HG02678 (cell line): ENCODE measurements at regions not wholly inside any gene's neighbourhood (a gene's known extent, or its start where the extent isn't known, plus 50 kb on each side); places are given as distances from the start of the nearest gene placed in this dataset.
A peak's percentile ranks its signal among the peaks of the same experiment; 100 is the strongest.

ENCODE experiments used
- ATAC-seq: cut with Tn5 transposase; IDR thresholded peaks from one replicate; pipeline ENCODE4 v1.9.1; 2021; ENCODE audit warnings: mild to moderate bottlenecking, moderate library complexity; ENCODE audit not compliant: unreplicated experiment

GRCh38 chr5:67434466-67434865 lies 237.9 kb upstream of the CD180 start:
- no peak for ATAC-seq

DNA sequence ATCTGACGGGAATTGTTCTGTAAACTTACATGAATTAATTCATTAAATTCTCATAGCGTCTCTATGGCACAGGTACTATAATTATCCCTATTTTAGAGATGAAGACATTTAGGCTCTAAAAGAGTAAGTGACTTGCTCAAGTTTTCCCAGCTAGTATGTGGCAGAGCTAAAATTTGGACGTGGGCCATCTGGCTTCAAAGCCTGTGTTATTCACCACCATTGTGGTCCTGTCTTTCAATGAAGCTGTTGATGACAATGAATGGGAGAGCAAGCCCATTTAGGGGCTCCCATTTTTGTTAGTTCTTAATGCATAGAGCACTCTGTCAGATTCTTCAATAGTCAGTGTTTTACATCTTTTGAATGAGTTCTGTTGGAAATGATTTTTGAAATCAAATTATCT lies 236.0 kb upstream of the CD180 start:
- ATAC-seq = no peak

- ATAC-seq = no peak
Measured at GRCh38 chr5:67431191-67431590, 234.6 kb upstream of the CD180 start.

DNA sequence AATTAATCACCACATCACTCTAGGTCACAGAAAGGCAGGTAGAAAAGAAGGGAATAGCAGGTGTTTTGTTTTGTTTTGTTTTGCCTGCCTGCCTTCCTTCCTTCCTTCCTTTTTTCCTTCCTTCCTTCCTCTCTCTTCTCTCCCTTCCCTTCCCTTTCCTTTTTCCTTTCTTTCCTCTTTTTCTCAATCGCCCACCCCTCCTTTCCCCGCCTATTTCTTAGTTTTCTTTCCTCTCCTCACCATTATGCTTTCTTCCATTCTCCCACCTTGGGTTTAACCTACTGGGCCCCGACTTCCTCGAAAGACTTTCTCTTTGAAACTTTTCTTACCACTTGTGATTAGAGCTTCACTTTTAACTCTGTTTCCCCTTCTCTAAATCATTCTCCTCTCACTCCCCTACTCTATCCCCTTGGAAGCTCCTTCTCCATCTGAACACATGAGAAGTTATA lies 231.3 kb upstream of the CD180 start:
- ATAC-seq = no peak

DNA sequence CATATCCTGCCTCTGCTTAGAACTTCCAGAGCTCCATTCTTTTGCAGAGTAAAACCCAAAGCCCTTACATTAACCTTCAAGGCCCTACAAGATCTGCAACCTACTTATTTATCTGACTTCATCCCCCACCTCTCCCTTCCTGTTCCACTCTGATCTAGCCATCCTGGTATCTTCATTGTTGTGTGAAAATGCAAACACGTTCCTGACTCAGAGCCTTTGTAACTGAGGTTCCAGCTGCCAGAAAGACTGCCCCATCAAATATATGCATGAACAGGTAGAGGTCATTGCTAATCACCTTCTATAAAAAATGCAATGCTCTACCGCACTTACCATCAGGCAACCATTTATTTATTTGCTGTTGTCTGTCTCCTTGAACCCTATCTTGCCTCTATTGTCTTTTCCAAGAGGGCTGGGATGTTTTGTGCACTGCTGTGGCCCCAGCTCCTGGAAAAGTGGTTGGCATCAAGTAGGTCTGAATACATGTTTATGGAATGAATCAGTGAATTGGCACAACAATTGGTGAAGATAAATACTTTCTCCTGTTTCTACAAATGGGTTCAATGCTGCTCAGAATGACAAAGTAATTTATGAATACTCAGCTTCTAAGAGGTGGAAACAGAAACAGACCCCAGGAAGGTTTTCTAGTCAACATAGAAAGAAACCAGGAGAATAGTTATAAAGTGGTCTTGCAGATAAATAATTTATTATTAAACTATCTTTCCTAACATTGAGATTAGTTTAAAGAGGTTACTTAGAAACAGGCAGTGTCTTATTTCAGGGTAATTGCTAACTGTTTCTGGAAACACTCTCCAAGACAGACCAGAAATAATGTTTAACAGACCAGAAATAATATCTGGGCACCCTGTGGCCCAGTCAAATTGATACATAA lies 230.6 kb upstream of the CD180 start:
- ATAC-seq = no peak

DNA sequence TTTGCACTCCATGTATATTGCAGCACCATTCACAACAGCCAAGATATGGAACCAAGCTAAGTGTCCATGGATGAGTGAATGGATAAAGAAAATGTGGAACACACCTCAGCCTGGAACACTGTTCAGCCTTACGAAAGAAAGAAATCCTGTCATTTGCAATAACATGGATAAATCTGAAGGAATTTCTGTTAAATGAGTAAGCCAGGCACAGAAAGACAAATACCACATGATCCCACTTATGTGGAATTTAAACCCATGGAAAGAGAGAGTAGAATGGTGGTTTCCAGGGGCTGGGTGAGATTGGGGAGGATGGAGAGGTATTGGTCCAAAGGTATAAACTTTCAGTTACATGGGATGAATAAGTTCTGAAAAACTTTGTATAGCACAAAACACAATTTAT lies 228.9 kb upstream of the CD180 start:
- ATAC-seq = no peak

DNA sequence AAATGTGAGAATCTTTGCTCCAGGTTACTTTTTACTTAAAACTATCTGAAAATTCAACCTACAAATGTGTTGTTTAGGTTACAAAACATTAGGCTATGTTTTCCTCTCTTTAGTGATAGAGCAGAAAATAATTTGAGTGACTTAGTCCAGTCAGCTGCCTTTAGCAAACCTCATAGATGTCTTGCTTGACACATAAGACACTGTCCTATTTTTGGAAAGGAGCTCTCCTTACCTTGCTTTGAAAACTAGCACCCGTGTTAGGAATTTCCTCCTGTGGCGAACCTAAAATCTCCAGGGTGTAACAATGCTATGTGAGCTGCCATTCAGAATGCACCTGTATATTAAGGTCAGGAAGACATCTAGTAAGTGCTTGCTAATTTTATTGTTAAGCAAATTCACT lies 221.2 kb upstream of the CD180 start:
- ATAC-seq = no peak

- ATAC-seq = no peak
Measured at GRCh38 chr5:67416986-67417385, 220.4 kb upstream of the CD180 start.

- ATAC-seq = peak; percentile 65
Measured at GRCh38 chr5:67416133-67416937, 219.7 kb upstream of the CD180 start.

DNA sequence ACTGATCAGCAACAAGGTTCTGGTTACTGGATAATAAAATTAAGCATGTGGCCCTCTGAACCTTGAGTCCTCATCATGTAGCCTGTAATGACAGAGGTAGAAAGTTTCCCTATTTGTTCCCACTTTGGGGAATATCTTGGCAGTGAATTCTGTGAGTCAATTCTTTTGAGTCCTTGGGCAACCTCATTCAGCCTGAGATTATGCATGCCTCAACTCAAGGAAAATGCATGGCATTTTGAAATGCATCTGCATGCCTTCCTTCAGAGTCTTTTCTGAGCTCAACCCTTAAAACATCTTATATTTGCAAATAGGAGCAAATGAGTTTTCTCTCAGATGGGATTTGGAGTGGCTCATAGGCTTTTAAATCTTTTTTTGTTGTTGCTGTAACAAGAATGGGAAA lies 218.1 kb upstream of the CD180 start:
- no peak for ATAC-seq

DNA sequence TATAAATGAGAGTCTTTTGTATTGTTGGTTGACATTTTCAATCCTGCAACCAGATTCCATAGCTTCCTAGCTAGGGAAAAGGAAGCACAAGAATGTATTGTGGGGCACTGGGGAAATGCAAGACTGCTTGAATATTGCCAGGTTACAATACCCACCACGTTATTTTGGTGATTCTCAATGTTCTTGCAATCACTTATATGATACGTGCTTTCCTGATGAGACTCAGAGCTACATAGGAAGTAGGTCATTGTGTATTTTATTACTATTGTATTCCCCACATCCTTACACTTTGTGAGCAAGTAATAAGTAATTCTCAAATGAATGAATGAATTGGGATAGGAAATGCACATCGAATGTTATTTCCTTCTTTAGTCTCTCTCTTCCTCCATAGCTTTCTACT lies 217.1 kb upstream of the CD180 start:
- ATAC-seq = no peak

DNA sequence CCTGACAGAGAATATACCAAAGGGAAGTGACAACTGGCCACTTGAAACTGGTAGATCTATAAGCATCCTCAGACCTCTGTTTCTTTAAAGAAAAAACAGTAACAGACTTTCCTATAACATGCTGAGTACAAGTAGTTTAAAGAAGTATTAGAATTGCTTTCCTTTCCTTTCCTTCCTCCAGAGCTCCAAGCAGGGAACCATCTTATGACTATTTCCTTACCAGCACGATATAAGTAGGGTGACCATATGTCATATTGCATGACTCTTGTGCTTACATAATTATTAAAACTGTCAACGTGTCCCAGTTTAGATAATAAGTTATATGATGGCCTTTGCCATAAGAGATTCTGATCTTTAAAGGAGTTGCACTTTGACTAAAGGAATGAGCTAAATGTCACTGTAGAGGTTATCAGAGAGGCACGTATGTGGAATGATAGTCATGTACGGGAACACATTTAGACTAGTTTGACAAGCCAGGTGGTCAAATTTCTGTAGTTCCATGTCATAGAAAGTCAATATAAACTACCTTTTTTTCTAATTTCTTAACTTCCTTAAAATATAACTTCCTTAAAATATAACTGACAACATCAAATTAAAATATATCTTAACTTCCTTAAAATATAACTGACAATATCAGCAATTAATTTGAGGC lies 212.7 kb upstream of the CD180 start:
- ATAC-seq = no peak

GRCh38 chr5:67407979-67408378 lies 211.4 kb upstream of the CD180 start:
- ATAC-seq = no peak

GRCh38 chr5:67405755-67406154 lies 209.2 kb upstream of the CD180 start:
- ATAC-seq = no peak

DNA sequence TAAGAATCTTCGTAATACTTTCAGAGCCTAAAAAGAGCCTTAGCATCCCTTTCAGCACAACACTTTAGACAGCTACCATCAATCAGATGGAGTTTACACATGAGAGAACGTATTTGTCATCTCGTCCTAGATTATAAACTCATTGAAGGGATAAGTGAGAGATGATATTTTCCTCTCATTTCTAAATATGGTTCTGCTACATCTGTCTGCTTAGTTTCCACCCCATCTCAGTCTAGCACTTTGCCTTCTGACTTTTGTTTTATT lies 208.4 kb upstream of the CD180 start:
- no peak for ATAC-seq

DNA sequence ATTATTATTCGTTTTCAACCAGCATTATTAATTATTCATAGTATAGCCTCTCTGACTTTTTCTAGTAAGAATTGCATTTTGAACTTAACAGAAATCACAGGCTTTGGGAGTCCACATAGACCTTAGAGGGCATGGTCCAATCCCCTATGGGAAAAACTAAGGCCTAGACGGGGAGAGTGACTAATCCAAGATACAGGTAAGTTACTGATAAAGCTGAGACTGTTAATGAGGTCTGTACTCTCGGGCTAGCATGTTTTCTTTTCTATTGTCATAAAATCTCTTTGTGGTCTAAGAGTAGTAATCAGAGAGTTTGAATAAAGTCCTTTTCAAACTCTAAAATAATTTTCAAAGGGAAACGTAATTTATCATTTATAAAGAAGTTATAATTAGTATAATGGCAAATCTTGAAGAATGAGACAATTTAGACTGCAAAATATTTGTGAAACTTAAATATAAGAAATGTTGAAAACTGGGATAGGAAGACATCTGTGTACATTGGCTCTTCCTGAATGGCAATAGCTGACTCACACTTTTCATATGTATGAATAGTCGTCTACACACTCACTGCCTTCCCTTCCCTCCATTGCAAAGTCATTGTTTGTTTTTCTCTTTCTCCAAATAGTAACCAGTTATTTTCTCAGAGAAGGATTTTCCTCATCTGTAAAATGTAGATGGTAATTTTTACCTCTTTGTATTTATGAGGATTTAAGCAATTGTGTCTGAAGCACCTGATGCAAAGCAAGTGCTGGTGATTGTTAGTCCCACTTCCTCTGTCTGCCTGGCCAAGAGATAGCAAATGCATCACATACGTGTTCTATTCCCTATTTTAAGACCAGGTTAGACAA lies 207.9 kb upstream of the CD180 start:
- ATAC-seq = no peak

- ATAC-seq = no peak
Measured at GRCh38 chr5:67402526-67402925, 205.9 kb upstream of the CD180 start.

GRCh38 chr5:67401172-67401571 lies 204.6 kb upstream of the CD180 start:
- no peak for ATAC-seq

- no peak for ATAC-seq
Measured at GRCh38 chr5:67400752-67401151, 204.2 kb upstream of the CD180 start.

DNA sequence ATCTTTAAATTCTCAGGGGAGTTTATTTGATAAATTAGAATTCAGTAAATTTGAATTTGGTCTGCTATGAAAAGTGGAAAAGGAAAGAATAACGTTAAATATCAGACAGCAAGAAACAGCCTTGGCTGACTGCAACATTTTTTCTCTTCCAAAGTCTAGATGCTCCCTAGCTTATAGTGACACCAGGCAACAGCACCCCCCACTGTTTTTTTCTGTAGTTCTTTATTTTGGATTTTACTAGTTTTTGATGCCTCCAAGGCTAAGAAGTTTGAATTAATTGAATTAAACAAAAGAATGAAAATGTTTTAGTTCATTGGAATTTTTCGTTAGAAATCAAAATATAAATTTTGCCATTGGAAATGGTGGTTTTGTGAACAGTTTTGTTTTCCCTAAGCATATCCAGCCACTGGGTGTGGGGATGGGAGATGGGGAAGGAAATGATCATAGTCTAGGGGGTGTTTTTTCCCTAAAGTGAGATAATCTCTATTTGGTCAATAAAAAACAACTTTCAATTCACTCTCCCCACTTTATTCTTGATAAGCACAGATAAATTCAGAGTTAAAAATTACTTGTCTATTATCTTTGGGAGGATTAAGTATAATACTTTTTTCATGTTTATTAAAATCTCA lies 199.3 kb upstream of the CD180 start:
- no peak for ATAC-seq
